CD4-positive, alpha-beta T cell treated with Interferon alpha-2 for 1 hour (primary cell): ENCODE measurements at regions not wholly inside any gene's neighbourhood (a gene's known extent, or its start where the extent isn't known, plus 50 kb on each side); places are given as distances from the start of the nearest gene placed in this dataset.

Experiments
- DNase-seq, 2 donors: peaks; one replicate each; pipeline ENCODE4 v3.0.0-alpha.2; 2020 to 2022

- DNase-seq: no peak
Observed at GRCh38 chr20:63127700-63128364, 88.1 kb downstream of the YTHDF1 start.

GRCh38 chr20:63126876-63127699, 88.8 kb downstream of the YTHDF1 start:
- no peak for DNase-seq

- DNase-seq: no peak
Observed at GRCh38 chr20:63125838-63126601, 89.9 kb downstream of the YTHDF1 start.

- DNase-seq: no peak
Observed at GRCh38 chr20:63125581-63125837, 90.4 kb downstream of the YTHDF1 start.

- no peak for DNase-seq
Observed at GRCh38 chr20:63124782-63125580, 91.0 kb downstream of the YTHDF1 start.

- DNase-seq: no peak
Observed at GRCh38 chr20:63124092-63124781, 91.7 kb downstream of the YTHDF1 start.

GRCh38 chr20:63123331-63123741, 92.6 kb downstream of the YTHDF1 start:
- no peak for DNase-seq

- DNase-seq: no peak
Observed at GRCh38 chr20:63122626-63123025, 93.3 kb downstream of the YTHDF1 start.

- no peak for DNase-seq
Observed at GRCh38 chr20:63121749-63122405, 94.1 kb downstream of the YTHDF1 start.

GRCh38 chr20:63121246-63121645, 94.7 kb downstream of the YTHDF1 start:
- no peak for DNase-seq

- DNase-seq: no peak
Observed at GRCh38 chr20:63120808-63121090, 95.2 kb downstream of the YTHDF1 start.

GRCh38 chr20:63119963-63120807, 95.7 kb downstream of the YTHDF1 start:
- no peak for DNase-seq

- DNase-seq: no peak
Observed at GRCh38 chr20:63119121-63119962, 96.6 kb downstream of the YTHDF1 start.

GRCh38 chr20:63118303-63119120, 97.4 kb downstream of the YTHDF1 start:
- no peak for DNase-seq

GRCh38 chr20:63117661-63118302, 98.1 kb downstream of the YTHDF1 start:
- no peak for DNase-seq

- no peak for DNase-seq
Observed at GRCh38 chr20:63117151-63117550, 98.8 kb downstream of the YTHDF1 start.

- DNase-seq: no peak
Observed at GRCh38 chr20:63116412-63117106, 99.4 kb downstream of the YTHDF1 start.
